ENCODE measurements at regions not wholly inside any gene's neighbourhood (a gene's known extent, or its start where the extent isn't known, plus 50 kb on each side); places are given as distances from the start of the nearest gene placed in this dataset.

GRCh38 chr12:115817389-115817788 lies 460.1 kb downstream of the MED13L start:
- TF ChIP-seq NFE2L2 (conservative IDR thresholded peaks at IDR 0.05; ENCODE audit: low read length): no peak
- TF ChIP-seq ZNF302 (CRISPR knock-in tag; IDR thresholded peaks at IDR 0.05): no peak
- no peak for TF ChIP-seq CTCF (IDR thresholded peaks at IDR 0.05)
- no peak for TF ChIP-seq POLR2A (IDR thresholded peaks at IDR 0.05; ENCODE audit: low read length)
- TF ChIP-seq EHMT2 (IDR thresholded peaks at IDR 0.05; ENCODE audit: low read depth): no peak
- no peak for TF ChIP-seq SMC3 (IDR thresholded peaks at IDR 0.05)
- no peak for TF ChIP-seq BHLHE40 (IDR thresholded peaks at IDR 0.05; ENCODE audit: low read depth, low read length)
- no peak for TF ChIP-seq HMGXB4 (CRISPR knock-in tag; IDR thresholded peaks at IDR 0.05; ENCODE audit: borderline replicate concordance)
- TF ChIP-seq BCL3 (IDR thresholded peaks at IDR 0.05): no peak

Measured in A549 (cell line).